OCI-LY1 (cell line): ENCODE measurements at regions not wholly inside any gene's neighbourhood (a gene's known extent, or its start where the extent isn't known, plus 50 kb on each side); places are given as distances from the start of the nearest gene placed in this dataset.

Experiments used
- EZH2 ChIP-seq: fragments of 200-600 bp; sonication (generic), shearing (Covaris generic); IDR thresholded peaks from 2 replicates; pipeline ENCODE4 v1.8.0; 2017; ENCODE audit warnings: borderline replicate concordance, mixed run types, mild to moderate bottlenecking, antibody characterized with exemption, low read length, moderate library complexity, mixed read lengths
- TF ChIP-seq, protein P1 (sequence below): fragments of 200-600 bp; sonication (generic), shearing (Covaris generic); IDR thresholded peaks from 2 replicates; pipeline ENCODE4 v1.5.1; 2017; ENCODE audit warnings: mild to moderate bottlenecking, antibody characterized with exemption, low read length, moderate library complexity, mixed read lengths

DNA sequence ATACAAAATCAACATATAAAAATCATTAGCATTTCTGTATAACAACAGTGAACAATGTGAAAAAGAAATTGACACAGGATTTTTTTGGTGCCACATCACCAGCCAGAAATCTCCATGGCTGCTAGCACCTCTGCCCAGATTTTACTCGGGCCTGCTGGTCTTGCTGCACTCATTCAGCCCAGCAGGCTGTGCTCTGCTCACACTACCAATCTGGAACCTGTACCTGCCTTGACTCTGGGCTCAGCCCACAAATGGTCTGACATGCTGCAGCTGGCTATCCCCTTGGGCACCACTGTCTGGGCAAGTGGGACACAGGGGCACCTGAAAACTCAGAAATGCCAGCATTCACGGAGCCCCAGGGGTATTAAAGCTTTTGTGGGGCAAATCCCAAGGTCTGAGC lies 392.5 kb upstream of the NRXN1 start:
- TF ChIP-seq, protein P1, sequence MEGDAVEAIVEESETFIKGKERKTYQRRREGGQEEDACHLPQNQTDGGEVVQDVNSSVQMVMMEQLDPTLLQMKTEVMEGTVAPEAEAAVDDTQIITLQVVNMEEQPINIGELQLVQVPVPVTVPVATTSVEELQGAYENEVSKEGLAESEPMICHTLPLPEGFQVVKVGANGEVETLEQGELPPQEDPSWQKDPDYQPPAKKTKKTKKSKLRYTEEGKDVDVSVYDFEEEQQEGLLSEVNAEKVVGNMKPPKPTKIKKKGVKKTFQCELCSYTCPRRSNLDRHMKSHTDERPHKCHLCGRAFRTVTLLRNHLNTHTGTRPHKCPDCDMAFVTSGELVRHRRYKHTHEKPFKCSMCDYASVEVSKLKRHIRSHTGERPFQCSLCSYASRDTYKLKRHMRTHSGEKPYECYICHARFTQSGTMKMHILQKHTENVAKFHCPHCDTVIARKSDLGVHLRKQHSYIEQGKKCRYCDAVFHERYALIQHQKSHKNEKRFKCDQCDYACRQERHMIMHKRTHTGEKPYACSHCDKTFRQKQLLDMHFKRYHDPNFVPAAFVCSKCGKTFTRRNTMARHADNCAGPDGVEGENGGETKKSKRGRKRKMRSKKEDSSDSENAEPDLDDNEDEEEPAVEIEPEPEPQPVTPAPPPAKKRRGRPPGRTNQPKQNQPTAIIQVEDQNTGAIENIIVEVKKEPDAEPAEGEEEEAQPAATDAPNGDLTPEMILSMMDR, result no peak
- TF ChIP-seq EZH2, result no peak
